NCI-H2196 (cell line): ENCODE measurements at regions not wholly inside any gene's neighbourhood (a gene's known extent, or its start where the extent isn't known, plus 50 kb on each side); places are given as distances from the start of the nearest gene placed in this dataset.
A peak's percentile ranks its signal among the peaks of the same experiment; 100 is the strongest.
"Not testable (repeated sequence)": the region's sequence is repeated elsewhere in the genome, so short reads cannot be mapped to it uniquely, and the experiment has no call there.

Experiments used
- DNase-seq: peaks from one replicate; lab custom pipeline; 2025; ENCODE audit not compliant: unreplicated experiment; lab: John Stamatoyannopoulos, UW

- DNase-seq: no peak
Measured at GRCh38 chrX:63186137-63186536, 165.0 kb downstream of the SPIN4 start.

GRCh38 chrX:63179852-63180251 is 171.3 kb downstream of the SPIN4 start:
- not testable (repeated sequence) for DNase-seq

DNA sequence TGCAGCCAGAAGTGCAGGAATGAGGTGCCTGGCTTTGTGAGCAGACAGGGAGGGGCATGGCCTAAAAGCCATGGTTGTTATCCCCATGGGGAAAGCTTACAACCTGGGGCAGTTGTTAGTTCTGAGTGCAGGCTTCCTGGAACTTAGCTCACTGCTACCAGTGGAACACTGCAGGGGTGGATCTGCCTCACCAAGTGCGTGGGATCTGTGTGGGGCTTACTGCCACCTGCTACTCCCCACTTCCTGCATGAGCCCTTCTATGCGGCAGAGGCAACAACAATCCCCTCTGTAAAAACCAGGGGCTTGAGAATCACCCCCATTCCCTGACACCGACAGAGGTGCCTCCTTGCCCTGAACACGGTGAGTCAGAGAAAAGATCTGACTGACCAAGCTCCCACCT is 174.6 kb downstream of the SPIN4 start:
- not testable (repeated sequence) for DNase-seq

- DNase-seq: not testable (repeated sequence)
Measured at GRCh38 chrX:63173841-63174718, 177.1 kb downstream of the SPIN4 start.

GRCh38 chrX:63169416-63169815 is 181.7 kb downstream of the SPIN4 start:
- not testable (repeated sequence) for DNase-seq

GRCh38 chrX:63168949-63169348 is 182.2 kb downstream of the SPIN4 start:
- not testable (repeated sequence) for DNase-seq

- DNase-seq: not testable (repeated sequence)
Measured at GRCh38 chrX:63167002-63167401, 184.1 kb downstream of the SPIN4 start.

GRCh38 chrX:63160994-63161393 is 190.1 kb downstream of the SPIN4 start:
- not testable (repeated sequence) for DNase-seq

DNA sequence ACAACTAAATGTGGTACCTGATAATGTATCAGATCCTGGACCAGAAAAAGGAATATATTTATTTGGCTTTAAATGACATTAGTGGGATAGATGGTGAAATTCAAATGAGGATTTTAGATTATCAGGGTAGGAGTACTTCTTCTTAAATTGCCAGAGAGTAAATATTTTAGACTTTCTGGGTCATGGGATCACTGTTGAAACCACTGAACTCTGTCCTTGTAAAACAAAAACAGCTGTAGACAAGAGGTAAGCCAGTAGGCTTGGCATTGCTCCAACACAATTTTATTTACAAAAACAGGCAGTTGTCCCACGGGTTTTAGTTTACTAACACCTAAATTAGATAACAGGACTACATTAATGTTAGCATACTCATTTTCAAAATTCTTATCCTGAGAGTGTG is 190.8 kb downstream of the SPIN4 start:
- not testable (repeated sequence) for DNase-seq

GRCh38 chrX:63145526-63145925 is 205.6 kb downstream of the SPIN4 start:
- not testable (repeated sequence) for DNase-seq

GRCh38 chrX:63142588-63142987 is 208.5 kb downstream of the SPIN4 start:
- not testable (repeated sequence) for DNase-seq

DNA sequence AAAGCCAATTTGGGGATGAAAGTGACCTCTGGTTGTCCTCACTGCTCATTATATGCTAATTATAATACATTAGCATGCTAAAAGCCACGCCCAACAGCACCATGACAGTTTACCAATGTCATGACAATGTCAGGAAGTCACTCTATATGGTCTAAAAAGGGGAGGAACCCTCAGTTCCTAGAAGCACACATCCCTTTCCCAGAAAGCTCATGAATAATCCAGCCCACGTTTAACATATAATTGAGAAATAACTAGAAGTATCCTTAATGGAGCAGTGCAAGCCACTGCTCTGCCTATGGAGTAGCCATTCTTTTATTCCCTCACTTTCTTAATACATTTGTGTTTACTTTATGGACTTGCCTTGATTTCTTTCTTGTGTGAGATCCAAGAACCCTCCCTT is 215.3 kb downstream of the SPIN4 start:
- not testable (repeated sequence) for DNase-seq

DNA sequence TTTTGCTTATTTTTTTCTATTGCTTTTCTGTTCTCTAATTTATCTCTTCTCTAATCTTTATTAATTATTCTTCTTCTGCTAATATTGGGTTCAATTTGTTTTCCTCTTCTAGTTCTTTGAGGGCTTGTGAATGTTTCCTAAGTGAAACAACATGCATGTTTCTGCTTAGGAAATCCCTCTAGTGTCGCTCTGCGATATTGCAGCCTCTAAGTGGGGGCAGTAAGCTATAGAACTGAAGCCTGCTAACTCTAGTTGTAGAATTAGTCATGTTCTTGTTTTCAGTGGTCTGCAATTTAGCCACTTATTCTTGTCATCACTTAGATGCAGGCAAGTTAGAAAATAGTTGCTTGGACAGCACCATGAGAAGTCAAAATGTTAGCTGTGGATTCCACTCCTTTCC is 222.6 kb downstream of the SPIN4 start:
- peak; percentile 7 for DNase-seq

DNA sequence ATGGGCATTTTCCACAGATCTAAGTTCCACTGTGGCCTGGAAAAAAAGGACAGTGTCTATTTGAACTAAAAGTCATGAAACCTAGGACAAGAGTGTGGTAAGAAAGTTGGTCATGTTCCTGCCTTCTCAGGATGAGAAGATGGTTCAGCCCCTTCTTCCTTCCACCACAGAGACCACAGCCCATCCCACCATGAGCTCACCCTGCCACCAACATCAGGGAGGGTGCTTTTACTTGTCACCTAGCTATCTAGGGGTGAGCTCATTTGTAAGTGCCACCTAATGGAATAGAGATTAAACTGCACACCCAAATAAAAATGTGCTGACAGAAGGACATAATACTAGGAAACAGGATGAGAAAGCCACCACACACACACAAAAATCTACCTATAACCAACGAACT is 235.9 kb downstream of the SPIN4 start:
- DNase-seq: no peak

GRCh38 chrX:63101879-63102620 is 249.1 kb downstream of the SPIN4 start:
- no peak for DNase-seq

GRCh38 chrX:63058204-63058603 is 292.9 kb downstream of the SPIN4 start:
- no peak for DNase-seq

DNA sequence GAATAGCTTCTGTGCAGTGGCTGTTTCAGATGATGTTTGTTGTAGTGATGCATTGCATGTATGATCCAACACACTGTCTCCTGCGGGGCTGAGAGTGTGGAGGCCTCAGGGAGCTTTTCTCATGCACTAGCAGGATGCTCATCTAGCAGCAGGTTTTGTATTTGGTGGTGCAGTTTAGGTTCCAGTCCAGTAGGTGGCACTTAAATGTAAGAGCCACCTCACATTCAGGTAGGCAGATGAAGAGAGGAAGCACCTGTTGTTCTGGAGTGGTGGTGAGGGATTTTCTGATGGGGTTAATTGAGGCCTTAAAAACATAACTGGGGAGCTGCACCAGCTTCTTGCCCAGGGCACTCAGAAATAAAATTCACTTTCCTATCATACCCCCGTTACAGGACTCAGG is 300.9 kb downstream of the SPIN4 start:
- DNase-seq: no peak

- DNase-seq: no peak
Measured at GRCh38 chrX:63032811-63033210, 318.3 kb downstream of the SPIN4 start.

- DNase-seq: no peak
Measured at GRCh38 chrX:63013549-63013948, 337.6 kb downstream of the SPIN4 start.

DNA sequence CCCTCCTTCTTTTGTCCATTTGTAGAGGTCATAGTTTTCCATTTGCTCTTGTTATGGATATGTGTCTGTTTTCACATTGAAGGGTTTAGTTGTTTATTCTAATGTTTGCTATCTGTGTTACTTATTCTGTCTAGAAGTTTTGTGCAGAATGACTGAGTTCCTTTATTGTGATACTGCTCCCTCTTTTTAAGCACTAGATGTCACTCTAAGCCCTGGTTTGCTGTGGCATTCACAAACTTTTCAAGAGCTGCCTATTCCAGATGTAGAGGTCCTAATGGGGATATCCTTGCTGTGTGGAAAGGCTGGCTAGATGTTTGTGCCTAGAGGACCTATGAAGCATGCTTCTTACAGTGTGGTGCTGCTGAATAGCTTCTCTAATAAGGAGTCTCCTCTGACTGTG is 338.6 kb downstream of the SPIN4 start:
- no peak for DNase-seq

GRCh38 chrX:63000196-63000595 is 350.9 kb downstream of the SPIN4 start:
- not testable (repeated sequence) for DNase-seq
